ENCODE measurements at regions not wholly inside any gene's neighbourhood (a gene's known extent, or its start where the extent isn't known, plus 50 kb on each side); places are given as distances from the start of the nearest gene placed in this dataset.
"Not testable (repeated sequence)": the region's sequence is repeated elsewhere in the genome, so short reads cannot be mapped to it uniquely, and the experiment has no call there.

- TF ChIP-seq, protein P1, sequence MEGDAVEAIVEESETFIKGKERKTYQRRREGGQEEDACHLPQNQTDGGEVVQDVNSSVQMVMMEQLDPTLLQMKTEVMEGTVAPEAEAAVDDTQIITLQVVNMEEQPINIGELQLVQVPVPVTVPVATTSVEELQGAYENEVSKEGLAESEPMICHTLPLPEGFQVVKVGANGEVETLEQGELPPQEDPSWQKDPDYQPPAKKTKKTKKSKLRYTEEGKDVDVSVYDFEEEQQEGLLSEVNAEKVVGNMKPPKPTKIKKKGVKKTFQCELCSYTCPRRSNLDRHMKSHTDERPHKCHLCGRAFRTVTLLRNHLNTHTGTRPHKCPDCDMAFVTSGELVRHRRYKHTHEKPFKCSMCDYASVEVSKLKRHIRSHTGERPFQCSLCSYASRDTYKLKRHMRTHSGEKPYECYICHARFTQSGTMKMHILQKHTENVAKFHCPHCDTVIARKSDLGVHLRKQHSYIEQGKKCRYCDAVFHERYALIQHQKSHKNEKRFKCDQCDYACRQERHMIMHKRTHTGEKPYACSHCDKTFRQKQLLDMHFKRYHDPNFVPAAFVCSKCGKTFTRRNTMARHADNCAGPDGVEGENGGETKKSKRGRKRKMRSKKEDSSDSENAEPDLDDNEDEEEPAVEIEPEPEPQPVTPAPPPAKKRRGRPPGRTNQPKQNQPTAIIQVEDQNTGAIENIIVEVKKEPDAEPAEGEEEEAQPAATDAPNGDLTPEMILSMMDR (IDR thresholded peaks at IDR 0.05) = not testable (repeated sequence)
- not testable (repeated sequence) for TF ChIP-seq POLR2A (IDR thresholded peaks at IDR 0.05)
These were observed 84.9 kb upstream of the ALDH3B2 start for GRCh38 chr11:67759321-67759720.
